Retinal pigment epithelial cell (primary cell): ENCODE measurements at regions not wholly inside any gene's neighbourhood (a gene's known extent, or its start where the extent isn't known, plus 50 kb on each side); places are given as distances from the start of the nearest gene placed in this dataset.

Source experiments
- DNase-seq: peaks from one replicate; pipeline ENCODE4 v3.0.0-alpha.2; 2010; ENCODE audit warnings: low read depth
- H3K4me3 ChIP-seq: 2 replicates; pipeline ENCODE4 v1.5.1; 2011; ENCODE audit warnings: mild to moderate bottlenecking, low read length, control low read depth, moderate library complexity
- TF ChIP-seq, protein P1 (sequence below): conservative IDR thresholded peaks from 2 replicates; pipeline ENCODE4 v1.5.1; 2011; ENCODE audit warnings: low read depth, low read length, control low read depth, inconsistent platforms

DNA sequence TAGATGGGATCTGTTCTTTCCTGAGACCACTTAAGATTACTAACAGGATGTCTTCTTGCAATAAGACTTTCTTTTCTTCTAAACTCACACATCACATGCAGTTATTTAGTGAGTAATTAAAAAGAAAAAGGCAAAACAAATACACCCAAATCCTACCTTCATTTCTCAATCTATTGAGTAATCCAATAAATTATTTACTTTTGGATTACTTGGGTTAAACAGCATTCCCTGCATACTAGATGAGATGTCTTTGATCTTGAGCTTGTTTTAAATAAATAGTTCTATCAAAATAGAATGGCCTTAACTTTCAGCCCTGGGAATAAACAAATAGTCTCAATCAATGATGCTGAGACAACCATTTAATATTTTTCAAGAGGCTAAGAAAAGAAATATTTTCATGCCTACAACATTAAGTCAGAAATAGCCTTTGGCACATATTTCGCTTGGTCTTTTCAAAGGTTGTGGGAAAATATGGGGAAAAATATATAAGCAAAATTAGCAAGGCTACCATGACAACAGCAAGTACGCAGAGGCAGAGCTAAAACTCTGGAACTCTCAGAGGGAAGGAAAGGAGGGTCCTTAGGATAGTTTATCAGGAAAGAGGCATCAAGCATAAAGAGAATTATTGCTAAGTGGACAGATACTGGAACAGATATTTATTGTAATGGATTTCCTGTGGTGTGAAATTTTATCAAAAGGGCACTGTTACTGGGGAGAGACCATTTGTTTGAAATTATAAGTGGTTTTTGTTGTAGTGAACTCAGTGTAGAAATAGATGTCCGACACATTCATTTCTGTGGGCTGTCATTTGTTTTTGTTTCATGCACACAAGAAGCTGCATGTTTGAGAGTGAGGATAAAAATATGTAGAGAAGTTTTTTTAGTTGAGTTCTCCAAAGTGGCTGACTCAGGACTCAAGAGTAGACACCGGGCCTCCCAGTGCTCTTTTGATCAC, 70.2 kb upstream of the CDH6 start:
- no peak overlapping the region for H3K4me3 ChIP-seq
- TF ChIP-seq, protein P1, sequence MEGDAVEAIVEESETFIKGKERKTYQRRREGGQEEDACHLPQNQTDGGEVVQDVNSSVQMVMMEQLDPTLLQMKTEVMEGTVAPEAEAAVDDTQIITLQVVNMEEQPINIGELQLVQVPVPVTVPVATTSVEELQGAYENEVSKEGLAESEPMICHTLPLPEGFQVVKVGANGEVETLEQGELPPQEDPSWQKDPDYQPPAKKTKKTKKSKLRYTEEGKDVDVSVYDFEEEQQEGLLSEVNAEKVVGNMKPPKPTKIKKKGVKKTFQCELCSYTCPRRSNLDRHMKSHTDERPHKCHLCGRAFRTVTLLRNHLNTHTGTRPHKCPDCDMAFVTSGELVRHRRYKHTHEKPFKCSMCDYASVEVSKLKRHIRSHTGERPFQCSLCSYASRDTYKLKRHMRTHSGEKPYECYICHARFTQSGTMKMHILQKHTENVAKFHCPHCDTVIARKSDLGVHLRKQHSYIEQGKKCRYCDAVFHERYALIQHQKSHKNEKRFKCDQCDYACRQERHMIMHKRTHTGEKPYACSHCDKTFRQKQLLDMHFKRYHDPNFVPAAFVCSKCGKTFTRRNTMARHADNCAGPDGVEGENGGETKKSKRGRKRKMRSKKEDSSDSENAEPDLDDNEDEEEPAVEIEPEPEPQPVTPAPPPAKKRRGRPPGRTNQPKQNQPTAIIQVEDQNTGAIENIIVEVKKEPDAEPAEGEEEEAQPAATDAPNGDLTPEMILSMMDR: no peak
- no peak for DNase-seq

DNA sequence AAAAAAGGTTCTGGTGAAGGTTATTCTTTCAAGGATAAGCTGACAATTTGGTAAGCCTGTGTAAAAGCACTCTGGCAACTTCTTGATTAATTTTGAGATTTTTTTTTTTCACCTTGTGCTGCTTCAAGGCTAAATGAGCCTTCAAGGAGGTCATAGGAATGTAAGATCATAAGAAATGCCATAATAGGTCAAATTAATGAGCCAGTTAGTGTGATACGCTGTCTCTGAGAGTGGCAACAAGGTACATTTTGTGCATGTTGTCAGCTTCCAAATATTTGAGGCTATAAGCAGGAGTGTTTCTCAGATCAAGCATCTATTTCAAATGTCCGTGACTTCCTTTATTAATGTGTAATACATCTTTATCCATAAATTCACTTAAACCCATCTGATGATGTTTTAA, 72.3 kb upstream of the CDH6 start:
- TF ChIP-seq, protein P1: no peak

DNA sequence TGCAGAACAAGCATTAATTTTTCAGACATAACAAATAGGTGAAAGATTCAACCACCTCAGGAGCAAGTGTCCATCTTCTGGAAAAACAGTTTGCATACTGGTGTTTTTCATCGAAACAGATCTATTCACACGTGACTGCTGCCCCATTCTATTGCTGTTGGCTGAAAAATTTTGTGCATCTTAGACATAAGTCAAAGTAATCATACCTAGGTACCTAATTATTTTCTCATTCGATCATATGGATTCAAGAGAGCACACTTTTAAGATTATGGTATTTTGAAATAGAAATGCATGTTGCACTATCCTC, 72.9 kb upstream of the CDH6 start:
- no peak overlapping the region for H3K4me3 ChIP-seq
- DNase-seq: no peak
- TF ChIP-seq, protein P1: no peak

More for the DNA sequence above, 72.3 kb upstream of the CDH6 start:
- DNase-seq: no peak
- no peak overlapping the region for H3K4me3 ChIP-seq

DNA sequence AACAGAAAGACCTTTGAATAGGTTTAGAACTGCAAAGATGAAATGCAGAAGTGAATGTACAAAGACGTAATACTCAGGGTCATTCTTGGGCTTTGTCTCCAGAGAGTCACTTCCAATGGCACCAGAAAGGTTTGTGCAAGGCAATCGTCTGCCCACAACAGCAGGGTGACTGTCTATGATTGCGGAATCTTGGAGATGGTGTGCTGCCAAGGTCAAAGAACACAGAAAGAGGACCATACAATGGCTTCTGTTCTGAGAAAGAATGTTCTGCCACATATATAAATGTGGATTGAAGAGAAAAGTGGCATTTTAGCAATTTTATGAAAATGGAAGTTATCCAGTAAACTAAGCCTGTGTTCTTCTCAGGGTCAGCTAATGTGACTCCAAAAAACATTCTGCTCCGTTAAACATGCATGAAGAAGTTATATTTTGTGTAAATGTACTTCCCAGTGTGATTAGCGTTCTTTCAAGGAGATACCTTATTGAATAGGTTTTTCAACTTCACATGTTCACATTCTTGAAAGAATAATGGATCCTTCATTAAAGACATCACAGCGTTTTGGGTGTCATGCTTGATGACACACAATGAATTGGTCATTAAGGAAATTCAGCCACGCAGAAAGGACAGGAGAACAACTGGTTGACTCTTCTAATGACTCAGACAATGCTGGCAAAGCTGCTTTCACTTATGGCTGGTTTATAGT, 73.4 kb upstream of the CDH6 start:
- TF ChIP-seq, protein P1: no peak
- DNase-seq: peak; percentile 10
- no peak overlapping the region for H3K4me3 ChIP-seq

DNA sequence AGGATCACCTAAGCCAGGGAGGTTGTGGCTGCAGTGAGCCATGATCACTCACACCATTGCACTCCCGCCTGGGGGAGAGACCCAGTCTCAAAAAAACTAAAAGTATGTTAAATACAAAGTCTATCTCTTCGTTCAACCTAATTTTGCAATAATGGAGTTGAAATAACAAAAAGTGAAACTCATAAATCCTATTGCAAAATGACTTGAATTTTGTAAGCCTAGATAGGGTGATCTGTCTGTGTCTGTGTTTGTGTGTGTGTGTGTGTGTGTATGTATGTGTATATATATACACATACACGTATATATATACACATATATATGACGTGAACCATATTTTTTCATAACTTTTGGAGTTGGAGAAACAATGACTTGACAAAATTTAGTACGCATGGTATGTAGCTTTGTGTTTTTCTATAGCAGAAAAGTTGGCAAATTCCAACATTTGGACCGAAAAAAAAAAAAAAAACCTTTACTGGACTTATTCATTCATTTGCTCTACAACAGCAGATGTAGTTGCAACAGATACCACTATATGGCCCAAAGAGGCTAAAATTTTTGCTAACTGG, 76.9 kb upstream of the CDH6 start:
- no peak for DNase-seq
- H3K4me3 ChIP-seq: no peak overlapping the region
- TF ChIP-seq, protein P1: no peak

DNA sequence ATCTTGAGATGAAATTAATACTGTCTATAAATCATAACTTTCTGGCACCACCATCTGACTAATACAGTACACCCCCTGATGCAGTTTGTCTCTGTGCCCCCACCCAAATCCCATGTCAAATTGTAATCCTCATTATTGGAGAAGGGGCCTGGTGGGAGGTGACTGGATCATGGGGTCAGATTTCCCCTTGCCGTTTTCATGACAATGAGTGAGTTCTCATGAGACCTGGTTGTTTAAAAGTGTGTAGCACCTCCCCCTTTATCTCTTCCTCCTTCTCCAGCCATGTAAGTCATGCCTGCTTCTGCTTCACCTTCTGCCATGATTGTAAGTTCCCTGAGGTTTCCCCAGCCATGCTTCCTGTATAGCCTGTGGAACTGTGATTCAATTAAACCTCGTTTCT, 78.7 kb upstream of the CDH6 start:
- DNase-seq: no peak
- TF ChIP-seq, protein P1: no peak

More for the DNA sequence above, 78.7 kb upstream of the CDH6 start:
- H3K4me3 ChIP-seq: no peak overlapping the region
